Mononuclear cell (primary cell): ENCODE measurements at regions not wholly inside any gene's neighbourhood (a gene's known extent, or its start where the extent isn't known, plus 50 kb on each side); places are given as distances from the start of the nearest gene placed in this dataset.

ENCODE experiments used
- H3K27me3 ChIP-seq: 2 replicates; pipeline ENCODE4 v1.6.0; 2011; ENCODE audit warnings: low read length, control low read depth; ENCODE audit not compliant: insufficient read depth
- H3K4me1 ChIP-seq: 2 replicates; pipeline ENCODE4 v1.5.1; 2011; ENCODE audit warnings: mild to moderate bottlenecking, low read length, control low read depth; ENCODE audit not compliant: insufficient read depth
- H3K4me3 ChIP-seq: 2 replicates; pipeline ENCODE4 v1.5.1; 2011; ENCODE audit warnings: mild to moderate bottlenecking, low read length, moderate library complexity
- H3K9me3 ChIP-seq: 2 replicates; pipeline ENCODE4 v1.5.1; 2011; ENCODE audit warnings: low read depth, mild to moderate bottlenecking, control low read depth, low read length

GRCh38 chr7:17661982-17662585, 278.2 kb downstream of the SNX13 start:
- H3K4me3 ChIP-seq = no peak overlapping the region
- H3K9me3 ChIP-seq = no peaks in the 10 kb centered on the region
- H3K4me1 ChIP-seq = no peaks in the 10 kb centered on the region
- H3K27me3 ChIP-seq = no peaks in the 10 kb centered on the region

GRCh38 chr7:17663061-17663675, 277.1 kb downstream of the SNX13 start:
- no peaks in the 10 kb centered on the region for H3K9me3 ChIP-seq
- no peak overlapping the region for H3K4me3 ChIP-seq
- no peaks in the 10 kb centered on the region for H3K27me3 ChIP-seq
- H3K4me1 ChIP-seq = no peaks in the 10 kb centered on the region

GRCh38 chr7:17665029-17665428, 275.3 kb downstream of the SNX13 start:
- Histone ChIP-seq H3K9me3 (no peaks in the 10 kb centered on the region), H3K27me3 (no peaks in the 10 kb centered on the region), H3K4me3 (no peak overlapping the region), H3K4me1 (no peaks in the 10 kb centered on the region)

- Histone ChIP-seq H3K4me3 (no peak overlapping the region), H3K4me1 (no peaks in the 10 kb centered on the region), H3K27me3 (no peaks in the 10 kb centered on the region), H3K9me3 (no peaks in the 10 kb centered on the region)
These were observed 272.2 kb downstream of the SNX13 start for GRCh38 chr7:17668122-17668521.

GRCh38 chr7:17669204-17669603, 271.1 kb downstream of the SNX13 start:
- H3K4me3 ChIP-seq = no peak overlapping the region
- no peaks in the 10 kb centered on the region for H3K9me3 ChIP-seq
- H3K4me1 ChIP-seq = no peaks in the 10 kb centered on the region
- no peaks in the 10 kb centered on the region for H3K27me3 ChIP-seq

GRCh38 chr7:17671956-17672355, 268.3 kb downstream of the SNX13 start:
- no peak overlapping the region for H3K4me3 ChIP-seq
- no peaks in the 10 kb centered on the region for H3K9me3 ChIP-seq
- no peaks in the 10 kb centered on the region for H3K4me1 ChIP-seq
- H3K27me3 ChIP-seq = no peaks in the 10 kb centered on the region

- no peaks in the 10 kb centered on the region for H3K9me3 ChIP-seq
- H3K27me3 ChIP-seq = no peaks in the 10 kb centered on the region
- H3K4me1 ChIP-seq = no peaks in the 10 kb centered on the region
- H3K4me3 ChIP-seq = no peak overlapping the region
These were observed 267.5 kb downstream of the SNX13 start for GRCh38 chr7:17672783-17673182.

- H3K9me3 ChIP-seq = no peaks in the 10 kb centered on the region
- H3K27me3 ChIP-seq = no peaks in the 10 kb centered on the region
- no peaks in the 10 kb centered on the region for H3K4me1 ChIP-seq
- H3K4me3 ChIP-seq = no peak overlapping the region
These were observed 265.9 kb downstream of the SNX13 start for GRCh38 chr7:17674166-17674942.

- H3K4me1 ChIP-seq = no peaks in the 10 kb centered on the region
- no peak overlapping the region for H3K4me3 ChIP-seq
- H3K27me3 ChIP-seq = no peaks in the 10 kb centered on the region
- H3K9me3 ChIP-seq = no peaks in the 10 kb centered on the region
These were observed 265.2 kb downstream of the SNX13 start for GRCh38 chr7:17674943-17675608.

- Histone ChIP-seq H3K9me3 (no peaks in the 10 kb centered on the region), H3K27me3 (no peaks in the 10 kb centered on the region), H3K4me3 (no peak overlapping the region), H3K4me1 (no peaks in the 10 kb centered on the region)
These were observed 262.9 kb downstream of the SNX13 start for GRCh38 chr7:17677408-17677807.

- H3K9me3 ChIP-seq = no peaks in the 10 kb centered on the region
- H3K4me3 ChIP-seq = no peak overlapping the region
- no peaks in the 10 kb centered on the region for H3K27me3 ChIP-seq
- H3K4me1 ChIP-seq = no peaks in the 10 kb centered on the region
These were observed 261.4 kb downstream of the SNX13 start for GRCh38 chr7:17678896-17679295.

- H3K4me3 ChIP-seq = no peak overlapping the region
- H3K9me3 ChIP-seq = no peaks in the 10 kb centered on the region
- H3K4me1 ChIP-seq = no peaks in the 10 kb centered on the region
- H3K27me3 ChIP-seq = no peaks in the 10 kb centered on the region
These were observed 260.8 kb downstream of the SNX13 start for GRCh38 chr7:17679458-17679857.

- no peaks in the 10 kb centered on the region for H3K9me3 ChIP-seq
- no peak overlapping the region for H3K4me3 ChIP-seq
- H3K27me3 ChIP-seq = no peaks in the 10 kb centered on the region
- H3K4me1 ChIP-seq = no peaks in the 10 kb centered on the region
These were observed 260.3 kb downstream of the SNX13 start for GRCh38 chr7:17680026-17680425.

GRCh38 chr7:17680943-17681351, 259.3 kb downstream of the SNX13 start:
- Histone ChIP-seq H3K4me1 (no peaks in the 10 kb centered on the region), H3K27me3 (no peaks in the 10 kb centered on the region), H3K4me3 (no peak overlapping the region), H3K9me3 (no peaks in the 10 kb centered on the region)

- Histone ChIP-seq H3K9me3 (no peaks in the 10 kb centered on the region), H3K4me3 (no peak overlapping the region), H3K4me1 (no peaks in the 10 kb centered on the region), H3K27me3 (no peaks in the 10 kb centered on the region)
These were observed 258.3 kb downstream of the SNX13 start for GRCh38 chr7:17681965-17682364.
